ENCODE measurements at regions not wholly inside any gene's neighbourhood (a gene's known extent, or its start where the extent isn't known, plus 50 kb on each side); places are given as distances from the start of the nearest gene placed in this dataset.

DNA sequence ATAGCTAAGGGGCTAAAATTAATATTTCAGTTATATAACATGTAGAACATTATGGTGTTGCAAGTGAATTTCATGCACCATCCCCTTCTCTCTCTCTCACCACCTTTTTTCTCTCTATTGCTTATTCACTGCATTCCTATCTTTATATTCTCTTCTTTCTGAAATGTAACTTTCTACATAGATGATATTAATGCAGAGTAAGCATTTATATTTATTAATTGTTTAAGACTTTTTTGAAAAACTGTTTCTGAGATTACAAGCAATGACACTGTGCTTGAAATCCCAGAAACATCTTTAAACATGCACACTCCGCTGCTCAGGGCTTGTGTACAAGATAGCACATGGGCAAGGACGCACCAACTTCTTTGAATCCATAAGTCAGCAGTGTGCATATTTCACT is 567.7 kb upstream of the SGCD start:
- no peaks in the 10 kb centered on the region for H3K27me3 Mint-ChIP-seq
- no peak overlapping the region for H3K4me3 Mint-ChIP-seq
- TF ChIP-seq, protein P1, sequence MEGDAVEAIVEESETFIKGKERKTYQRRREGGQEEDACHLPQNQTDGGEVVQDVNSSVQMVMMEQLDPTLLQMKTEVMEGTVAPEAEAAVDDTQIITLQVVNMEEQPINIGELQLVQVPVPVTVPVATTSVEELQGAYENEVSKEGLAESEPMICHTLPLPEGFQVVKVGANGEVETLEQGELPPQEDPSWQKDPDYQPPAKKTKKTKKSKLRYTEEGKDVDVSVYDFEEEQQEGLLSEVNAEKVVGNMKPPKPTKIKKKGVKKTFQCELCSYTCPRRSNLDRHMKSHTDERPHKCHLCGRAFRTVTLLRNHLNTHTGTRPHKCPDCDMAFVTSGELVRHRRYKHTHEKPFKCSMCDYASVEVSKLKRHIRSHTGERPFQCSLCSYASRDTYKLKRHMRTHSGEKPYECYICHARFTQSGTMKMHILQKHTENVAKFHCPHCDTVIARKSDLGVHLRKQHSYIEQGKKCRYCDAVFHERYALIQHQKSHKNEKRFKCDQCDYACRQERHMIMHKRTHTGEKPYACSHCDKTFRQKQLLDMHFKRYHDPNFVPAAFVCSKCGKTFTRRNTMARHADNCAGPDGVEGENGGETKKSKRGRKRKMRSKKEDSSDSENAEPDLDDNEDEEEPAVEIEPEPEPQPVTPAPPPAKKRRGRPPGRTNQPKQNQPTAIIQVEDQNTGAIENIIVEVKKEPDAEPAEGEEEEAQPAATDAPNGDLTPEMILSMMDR (IDR thresholded peaks at IDR 0.05) = no peak
- H3K27ac Mint-ChIP-seq = no peak overlapping the region
- H3K9me3 Mint-ChIP-seq = peaks cover 14% of the 10 kb centered on the region
- POLR2A ChIA-PET = no interaction called here
- intact Hi-C loops (cut with micrococcal nuclease) = no loop called here
- no peaks in the 10 kb centered on the region for H3K4me1 Mint-ChIP-seq (ENCODE audit: low read depth)
- no peak for ATAC-seq
- CTCF ChIA-PET = no interaction called here
- DNase-seq = no peak
- H3K36me3 Mint-ChIP-seq (ENCODE audit: low read depth) = no peaks in the 10 kb centered on the region

DNA sequence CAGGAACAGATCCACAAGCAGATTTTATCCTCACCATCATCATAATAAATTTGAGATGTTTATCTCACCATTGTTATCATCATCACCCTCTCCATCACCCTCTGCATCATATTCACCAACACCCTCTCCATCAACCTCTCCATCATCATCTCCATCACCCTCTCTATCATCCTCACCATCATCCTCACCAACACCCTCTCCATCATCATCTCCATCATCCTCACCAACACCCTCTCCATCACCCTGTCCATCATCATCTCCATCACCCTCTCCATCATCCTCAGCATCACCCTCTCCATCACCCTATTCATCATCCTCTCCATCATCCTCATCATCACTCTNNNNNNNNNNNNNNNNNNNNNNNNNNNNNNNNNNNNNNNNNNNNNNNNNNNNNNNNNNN is 567.0 kb upstream of the SGCD start:
- POLR2A ChIA-PET = no interaction called here
- TF ChIP-seq, protein P1 (IDR thresholded peaks at IDR 0.05) = no peak
- no peak overlapping the region for H3K27ac Mint-ChIP-seq
- H3K27me3 Mint-ChIP-seq = no peaks in the 10 kb centered on the region
- no peaks in the 10 kb centered on the region for H3K4me1 Mint-ChIP-seq (ENCODE audit: low read depth)
- DNase-seq (no peak), ATAC-seq (no peak)
- H3K4me3 Mint-ChIP-seq = no peak overlapping the region
- intact Hi-C loops (cut with micrococcal nuclease) = no loop called here
- H3K36me3 Mint-ChIP-seq (ENCODE audit: low read depth) = no peaks in the 10 kb centered on the region
- CTCF ChIA-PET = no interaction called here
- peaks cover 14% of the 10 kb centered on the region for H3K9me3 Mint-ChIP-seq

DNA sequence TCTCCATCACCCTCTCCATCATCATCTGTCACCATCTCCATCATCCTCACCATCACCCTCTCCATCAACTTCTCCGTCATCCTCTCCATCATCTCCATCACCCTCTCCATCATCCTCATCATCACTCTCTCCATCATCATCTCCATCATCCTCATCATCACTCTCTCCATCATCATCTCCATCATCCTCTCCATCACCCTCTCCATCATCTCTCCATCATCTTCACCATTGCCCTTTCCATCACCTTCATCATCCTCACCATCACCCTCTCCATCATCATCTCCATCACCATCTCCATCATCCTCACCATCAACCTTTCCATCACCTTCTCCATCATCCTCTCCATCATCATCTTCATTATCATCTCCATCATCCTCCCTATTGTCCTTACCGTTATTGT is 565.5 kb upstream of the SGCD start:
- Mint-ChIP-seq H3K4me3 (no peak overlapping the region), H3K27ac (no peak overlapping the region), H3K4me1 (ENCODE audit: low read depth) (no peaks in the 10 kb centered on the region), H3K27me3 (no peaks in the 10 kb centered on the region), H3K36me3 (ENCODE audit: low read depth) (no peaks in the 10 kb centered on the region), H3K9me3 (peaks cover 14% of the 10 kb centered on the region)
- TF ChIP-seq, protein P1 (IDR thresholded peaks at IDR 0.05) = no peak
- no peak for DNase-seq
- CTCF ChIA-PET = no interaction called here
- POLR2A ChIA-PET = no interaction called here
- intact Hi-C loops (cut with micrococcal nuclease) = no loop called here
- no peak for ATAC-seq

DNA sequence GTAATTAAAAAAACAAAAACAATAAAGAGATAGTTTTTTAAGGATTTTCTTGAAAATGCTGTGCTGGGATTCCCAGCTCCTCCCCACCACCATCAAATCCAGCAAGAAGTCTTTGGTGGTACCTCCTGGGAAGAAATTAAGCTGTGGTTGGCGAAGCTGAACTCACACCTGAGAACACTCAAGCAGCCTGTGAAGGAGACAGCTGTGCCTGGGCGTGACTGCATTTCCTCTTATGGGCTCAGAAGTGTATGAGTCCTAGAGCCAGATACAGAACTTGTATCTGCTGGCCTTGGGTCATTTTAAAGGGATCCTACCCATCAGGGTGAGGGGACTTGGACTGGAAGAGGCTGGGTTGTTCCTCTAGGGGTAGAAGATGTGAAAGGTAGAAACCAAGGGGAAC is 561.2 kb upstream of the SGCD start:
- H3K4me1 Mint-ChIP-seq (ENCODE audit: low read depth) = no peaks in the 10 kb centered on the region
- TF ChIP-seq, protein P1 (IDR thresholded peaks at IDR 0.05) = no peak
- no peak overlapping the region for H3K27ac Mint-ChIP-seq
- POLR2A ChIA-PET = no interaction called here
- H3K9me3 Mint-ChIP-seq = peaks cover 7% of the 10 kb centered on the region
- DNase-seq = no peak
- intact Hi-C loops (cut with micrococcal nuclease) = no loop called here
- no peaks in the 10 kb centered on the region for H3K36me3 Mint-ChIP-seq (ENCODE audit: low read depth)
- CTCF ChIA-PET = no interaction called here
- ATAC-seq = no peak
- H3K27me3 Mint-ChIP-seq = peaks cover 5% of the 10 kb centered on the region
- H3K4me3 Mint-ChIP-seq = no peak overlapping the region

DNA sequence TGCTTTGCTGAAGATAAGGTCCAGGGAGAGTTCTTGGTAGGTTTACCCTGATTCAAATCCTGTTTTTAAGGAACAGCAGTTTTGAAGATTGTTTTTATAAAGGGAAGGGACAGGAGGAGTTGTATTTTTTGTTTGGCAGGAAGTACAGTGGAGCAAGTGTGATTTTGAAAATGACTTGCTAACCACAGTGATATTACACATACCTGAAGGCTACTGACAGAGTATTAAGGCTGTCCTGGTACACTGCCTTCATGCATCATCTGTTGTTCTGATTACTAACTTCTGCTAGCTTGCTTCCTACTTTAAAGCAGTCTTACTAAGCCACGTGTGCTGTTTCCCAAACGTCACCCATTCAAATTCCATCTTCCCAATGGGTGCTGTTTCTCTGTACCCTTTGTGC is 559.5 kb upstream of the SGCD start:
- Mint-ChIP-seq H3K4me3 (no peak overlapping the region), H3K27ac (no peak overlapping the region), H3K27me3 (peaks cover 5% of the 10 kb centered on the region), H3K36me3 (ENCODE audit: low read depth) (no peaks in the 10 kb centered on the region), H3K4me1 (ENCODE audit: low read depth) (no peaks in the 10 kb centered on the region), H3K9me3 (no peaks in the 10 kb centered on the region)
- peak; percentile 58 for ATAC-seq
- ChIA-PET CTCF (no interaction called here), POLR2A (no interaction called here)
- intact Hi-C loops (cut with micrococcal nuclease) = no loop called here
- DNase-seq = no peak
- TF ChIP-seq, protein P1 (IDR thresholded peaks at IDR 0.05) = no peak

Data from activated CD8-positive, alpha-beta T cell treated with anti-CD3 and anti-CD28 coated beads for 36 hours (primary cell).